MCF 10A (cell line): ENCODE measurements at regions not wholly inside any gene's neighbourhood (a gene's known extent, or its start where the extent isn't known, plus 50 kb on each side); places are given as distances from the start of the nearest gene placed in this dataset.

Experiments
- BruUV-seq: library from RNA; stranded (reverse); fragments of 400-500 nt; replicated peaks from 2 replicates; lab custom pipeline; 2021; lab: Mats Ljungman, UMichigan
- CTCF ChIA-PET: fragments of 300-600 bp; sonication (Branson Sonifier 250); formaldehyde crosslinking; extraction: SDS; loops from one replicate; lab custom pipeline; 2021; ENCODE audit warnings: antibody characterized with exemption, inconsistent platforms; lab: Yijun Ruan, JAX
- POLR2A ChIA-PET: fragments of 300-600, 350-650 bp; sonication (Branson Sonifier 250); formaldehyde crosslinking; extraction: SDS; loops from one replicate; lab custom pipeline; 2020; ENCODE audit warnings: antibody characterized with exemption, inconsistent platforms; lab: Yijun Ruan, JAX
- DNase-seq: peaks from one replicate; pipeline ENCODE4 v3.0.0-alpha.2; 2018; ENCODE audit not compliant: unreplicated experiment
- H3K27ac Mint-ChIP-seq: one replicate; pipeline ENCODE4 v1.8.0; 2022; ENCODE audit warnings: mild to moderate bottlenecking, low read depth, mixed read lengths; ENCODE audit not compliant: unreplicated experiment
- H3K27me3 Mint-ChIP-seq: one replicate; pipeline ENCODE4 v1.8.0; 2022; ENCODE audit warnings: mixed read lengths; ENCODE audit not compliant: insufficient read depth, unreplicated experiment
- H3K36me3 Mint-ChIP-seq: one replicate; pipeline ENCODE4 v1.8.0; 2022; ENCODE audit warnings: mild to moderate bottlenecking, moderate library complexity, mixed read lengths; ENCODE audit not compliant: insufficient read depth, unreplicated experiment
- H3K4me1 Mint-ChIP-seq: one replicate; pipeline ENCODE4 v1.8.0; 2022; ENCODE audit warnings: mixed read lengths; ENCODE audit not compliant: insufficient read depth, unreplicated experiment
- H3K4me3 Mint-ChIP-seq: one replicate; pipeline ENCODE4 v1.8.0; 2022; ENCODE audit warnings: mild to moderate bottlenecking, moderate library complexity, mixed read lengths; ENCODE audit not compliant: unreplicated experiment
- H3K9me3 Mint-ChIP-seq: one replicate; pipeline ENCODE4 v1.8.0; 2022; ENCODE audit warnings: mixed read lengths; ENCODE audit not compliant: unreplicated experiment
- intact Hi-C: fragments of 100-400 bp; cut with micrococcal nuclease; formaldehyde crosslinking; loops from 2 replicates; pipeline ENCODE4 v1.14.1; 2022
- TF ChIP-seq, protein P1 (sequence below): fragments of 200-600 bp; IDR thresholded peaks from one replicate; pipeline ENCODE4 v1.8.0; 2022; ENCODE audit warnings: antibody characterized with exemption, mild to moderate bottlenecking; ENCODE audit not compliant: unreplicated experiment

DNA sequence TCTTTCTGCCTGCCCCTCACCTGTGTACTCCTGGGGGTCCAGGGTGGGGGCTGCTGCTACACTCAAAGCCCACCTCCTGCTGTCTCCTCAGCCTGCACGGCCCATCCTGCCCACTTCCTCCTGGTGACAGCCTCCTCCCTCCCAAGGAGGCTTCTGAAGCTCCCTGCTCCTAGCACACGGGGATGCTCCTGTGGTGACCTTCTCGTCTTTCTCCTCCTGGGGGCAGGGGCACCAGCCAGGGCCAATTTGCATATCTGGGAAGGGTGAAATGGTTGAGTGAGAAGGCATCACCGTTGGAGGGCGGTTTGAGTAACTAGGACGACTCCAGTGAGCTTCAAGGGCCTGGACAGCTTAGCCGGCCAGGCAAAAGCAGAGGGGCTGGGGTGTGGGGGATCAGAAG lies 51.9 kb upstream of the COL5A1 start:
- POLR2A ChIA-PET: interaction anchor here (0.6 kb wide), 1 partner anchor 615 kb away, joined by 3 read pairs; no protein-coding TSS in a partner anchor
- no peaks in the 10 kb centered on the region for H3K9me3 Mint-ChIP-seq
- no peaks in the 10 kb centered on the region for H3K27me3 Mint-ChIP-seq
- peaks cover 5% of the 10 kb centered on the region for H3K4me1 Mint-ChIP-seq
- no TSS peak for BruUV-seq
- no peak overlapping the region for H3K4me3 Mint-ChIP-seq
- H3K36me3 Mint-ChIP-seq: no peaks in the 10 kb centered on the region
- CTCF ChIA-PET: no interaction called here
- no peak for DNase-seq
- intact Hi-C loops: no loop called here
- TF ChIP-seq, protein P1, sequence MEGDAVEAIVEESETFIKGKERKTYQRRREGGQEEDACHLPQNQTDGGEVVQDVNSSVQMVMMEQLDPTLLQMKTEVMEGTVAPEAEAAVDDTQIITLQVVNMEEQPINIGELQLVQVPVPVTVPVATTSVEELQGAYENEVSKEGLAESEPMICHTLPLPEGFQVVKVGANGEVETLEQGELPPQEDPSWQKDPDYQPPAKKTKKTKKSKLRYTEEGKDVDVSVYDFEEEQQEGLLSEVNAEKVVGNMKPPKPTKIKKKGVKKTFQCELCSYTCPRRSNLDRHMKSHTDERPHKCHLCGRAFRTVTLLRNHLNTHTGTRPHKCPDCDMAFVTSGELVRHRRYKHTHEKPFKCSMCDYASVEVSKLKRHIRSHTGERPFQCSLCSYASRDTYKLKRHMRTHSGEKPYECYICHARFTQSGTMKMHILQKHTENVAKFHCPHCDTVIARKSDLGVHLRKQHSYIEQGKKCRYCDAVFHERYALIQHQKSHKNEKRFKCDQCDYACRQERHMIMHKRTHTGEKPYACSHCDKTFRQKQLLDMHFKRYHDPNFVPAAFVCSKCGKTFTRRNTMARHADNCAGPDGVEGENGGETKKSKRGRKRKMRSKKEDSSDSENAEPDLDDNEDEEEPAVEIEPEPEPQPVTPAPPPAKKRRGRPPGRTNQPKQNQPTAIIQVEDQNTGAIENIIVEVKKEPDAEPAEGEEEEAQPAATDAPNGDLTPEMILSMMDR: no peak
- no peak overlapping the region for H3K27ac Mint-ChIP-seq

DNA sequence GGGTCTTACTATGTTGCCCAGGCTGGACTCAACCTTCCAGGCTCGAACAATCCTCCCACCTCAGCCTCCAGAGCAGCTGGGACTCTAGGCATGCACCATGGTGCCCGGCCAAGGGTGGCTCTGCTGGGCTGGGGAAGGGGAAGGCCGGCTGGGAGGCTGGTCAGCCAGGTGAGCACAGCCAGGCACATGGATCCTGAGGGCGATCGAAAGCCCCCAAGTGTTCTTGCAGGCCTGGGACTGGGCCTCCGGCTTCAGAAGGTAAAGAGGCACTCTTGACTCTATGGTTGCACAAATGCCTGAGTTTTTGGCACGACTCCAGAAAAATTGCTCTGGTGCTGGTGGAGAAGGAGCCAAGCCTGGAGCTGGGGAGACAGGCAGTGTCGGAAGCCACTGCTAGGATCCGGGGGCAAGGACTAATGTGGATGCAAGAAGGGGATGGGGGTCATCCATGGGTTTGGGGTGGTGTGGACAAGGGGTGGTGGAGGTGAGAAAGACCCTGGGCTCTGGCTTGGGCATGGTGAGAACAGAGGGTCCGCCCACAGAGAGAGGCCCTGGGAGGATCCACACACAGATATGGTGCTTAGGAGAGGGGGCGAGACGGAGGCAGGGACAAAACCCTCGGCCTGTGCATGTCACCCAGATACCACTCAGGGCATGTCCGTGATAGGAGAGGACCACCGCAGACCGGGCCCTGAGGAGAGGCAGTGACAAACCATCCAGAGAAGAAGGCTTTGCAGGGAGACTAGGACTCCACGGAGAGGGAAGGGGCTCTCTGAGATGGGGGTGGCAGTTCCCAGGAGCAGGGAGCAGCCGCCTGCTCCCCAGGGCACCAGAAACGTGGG lies 51.1 kb upstream of the COL5A1 start:
- TF ChIP-seq, protein P1: no peak
- H3K27me3 Mint-ChIP-seq: no peaks in the 10 kb centered on the region
- POLR2A ChIA-PET: no interaction called here
- no peaks in the 10 kb centered on the region for H3K36me3 Mint-ChIP-seq
- no peaks in the 10 kb centered on the region for H3K9me3 Mint-ChIP-seq
- H3K27ac Mint-ChIP-seq: no peak overlapping the region
- H3K4me1 Mint-ChIP-seq: peaks cover 5% of the 10 kb centered on the region
- intact Hi-C loops: no loop called here
- peak; percentile 72 for DNase-seq
- CTCF ChIA-PET: no interaction called here
- BruUV-seq: no TSS peak
- H3K4me3 Mint-ChIP-seq: no peak overlapping the region

DNA sequence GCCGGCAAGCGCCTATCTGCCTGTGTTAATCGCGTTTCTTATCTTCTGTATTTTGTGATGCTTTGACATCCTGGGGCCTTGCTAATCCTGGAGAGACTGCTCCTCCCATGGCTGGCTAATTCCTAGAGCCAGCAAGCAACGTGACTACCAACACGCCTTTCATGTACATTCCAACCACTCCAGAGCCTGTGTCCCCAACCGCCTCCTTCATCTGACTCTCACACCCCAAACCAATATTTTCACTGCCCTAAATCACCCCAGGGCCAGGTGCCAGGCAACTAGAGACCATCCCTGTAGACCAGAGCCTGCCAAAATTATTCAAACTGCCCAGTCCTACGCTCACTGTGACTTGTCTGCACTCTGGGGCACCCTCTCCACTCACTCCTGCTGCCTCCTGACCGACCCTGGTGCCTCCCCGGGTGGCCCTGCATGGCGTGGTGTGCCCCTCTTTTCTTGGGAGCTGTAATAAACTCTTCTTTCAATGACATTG lies 50.5 kb upstream of the COL5A1 start:
- no peak overlapping the region for H3K4me3 Mint-ChIP-seq
- H3K36me3 Mint-ChIP-seq: no peaks in the 10 kb centered on the region
- ChIA-PET CTCF (no interaction called here), POLR2A (no interaction called here)
- no peaks in the 10 kb centered on the region for H3K27me3 Mint-ChIP-seq
- no peak for DNase-seq
- intact Hi-C loops: no loop called here
- BruUV-seq: no TSS peak
- H3K27ac Mint-ChIP-seq: no peak overlapping the region
- H3K9me3 Mint-ChIP-seq: no peaks in the 10 kb centered on the region
- peaks cover 5% of the 10 kb centered on the region for H3K4me1 Mint-ChIP-seq
- TF ChIP-seq, protein P1: no peak

DNA sequence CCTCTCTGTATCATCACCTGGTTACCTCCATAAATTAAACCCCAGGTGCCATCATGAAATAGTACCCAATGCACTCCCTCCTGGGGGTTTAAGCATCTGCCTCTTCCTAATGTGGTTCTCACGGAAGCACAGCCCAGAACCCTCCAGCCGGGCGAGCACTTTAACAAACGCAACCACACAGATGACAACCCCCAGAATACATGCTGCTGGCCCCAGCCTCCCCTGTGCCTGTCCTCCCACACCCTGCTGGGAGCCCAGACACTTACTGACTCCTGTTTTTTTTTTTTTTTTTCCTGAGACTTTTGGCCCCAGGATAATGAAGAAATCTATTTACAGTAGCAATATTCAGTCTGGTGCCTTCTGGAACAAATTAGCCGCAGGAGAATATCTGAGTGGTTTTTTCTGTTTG lies 50.0 kb upstream of the COL5A1 start:
- POLR2A ChIA-PET: no interaction called here
- no peak for DNase-seq
- Mint-ChIP-seq H3K4me1 (peaks cover 5% of the 10 kb centered on the region), H3K36me3 (no peaks in the 10 kb centered on the region), H3K4me3 (no peak overlapping the region), H3K9me3 (no peaks in the 10 kb centered on the region), H3K27ac (no peak overlapping the region), H3K27me3 (no peaks in the 10 kb centered on the region)
- no TSS peak for BruUV-seq
- intact Hi-C loops: no loop called here
- TF ChIP-seq, protein P1: no peak
- CTCF ChIA-PET: no interaction called here
